ENCODE measurements at regions not wholly inside any gene's neighbourhood (a gene's known extent, or its start where the extent isn't known, plus 50 kb on each side); places are given as distances from the start of the nearest gene placed in this dataset.

DNA sequence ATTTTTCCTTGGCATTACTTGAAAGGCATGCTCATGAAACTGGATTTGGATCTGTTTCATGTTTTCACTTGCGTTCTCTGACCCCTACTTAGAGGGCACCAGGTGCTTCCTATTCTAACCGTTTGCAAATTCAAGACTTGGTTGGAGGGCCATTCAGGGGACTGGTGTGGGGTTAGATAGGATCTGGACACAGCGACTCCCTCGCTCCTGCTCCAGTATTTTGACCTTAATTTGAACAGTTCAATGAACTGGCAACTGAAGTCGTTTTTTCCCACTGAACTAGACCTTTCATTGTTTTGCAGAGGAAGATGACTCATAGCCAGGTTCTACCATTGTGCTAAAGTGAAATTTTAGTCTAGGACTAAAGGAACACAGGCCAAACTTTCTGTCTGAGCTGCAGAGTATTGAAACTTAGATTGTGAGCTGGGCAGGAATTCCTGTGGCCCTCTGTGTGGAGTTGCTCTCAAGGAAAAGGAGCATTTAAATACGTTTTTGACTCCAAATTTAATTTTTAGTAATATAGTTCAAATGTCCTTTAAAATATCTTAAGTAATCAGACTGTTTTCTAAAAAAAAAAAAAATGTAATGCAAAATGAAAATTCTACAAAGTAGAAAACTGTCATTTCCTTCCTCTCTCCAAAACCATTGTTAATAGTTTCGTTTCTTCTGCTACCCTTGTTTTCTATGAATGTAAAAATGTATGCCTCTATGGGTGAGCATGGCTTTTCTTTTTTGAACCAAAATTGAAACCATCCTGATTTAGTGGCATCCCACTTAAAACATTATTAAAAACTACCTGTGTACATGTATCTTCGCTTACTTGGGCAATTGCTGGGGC is 64.8 kb downstream of the UTRN start:
- TF ChIP-seq, protein P1, sequence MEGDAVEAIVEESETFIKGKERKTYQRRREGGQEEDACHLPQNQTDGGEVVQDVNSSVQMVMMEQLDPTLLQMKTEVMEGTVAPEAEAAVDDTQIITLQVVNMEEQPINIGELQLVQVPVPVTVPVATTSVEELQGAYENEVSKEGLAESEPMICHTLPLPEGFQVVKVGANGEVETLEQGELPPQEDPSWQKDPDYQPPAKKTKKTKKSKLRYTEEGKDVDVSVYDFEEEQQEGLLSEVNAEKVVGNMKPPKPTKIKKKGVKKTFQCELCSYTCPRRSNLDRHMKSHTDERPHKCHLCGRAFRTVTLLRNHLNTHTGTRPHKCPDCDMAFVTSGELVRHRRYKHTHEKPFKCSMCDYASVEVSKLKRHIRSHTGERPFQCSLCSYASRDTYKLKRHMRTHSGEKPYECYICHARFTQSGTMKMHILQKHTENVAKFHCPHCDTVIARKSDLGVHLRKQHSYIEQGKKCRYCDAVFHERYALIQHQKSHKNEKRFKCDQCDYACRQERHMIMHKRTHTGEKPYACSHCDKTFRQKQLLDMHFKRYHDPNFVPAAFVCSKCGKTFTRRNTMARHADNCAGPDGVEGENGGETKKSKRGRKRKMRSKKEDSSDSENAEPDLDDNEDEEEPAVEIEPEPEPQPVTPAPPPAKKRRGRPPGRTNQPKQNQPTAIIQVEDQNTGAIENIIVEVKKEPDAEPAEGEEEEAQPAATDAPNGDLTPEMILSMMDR (IDR thresholded peaks at IDR 0.05): no peak
- no peak for TF ChIP-seq POLR2A (IDR thresholded peaks at IDR 0.05)

Measured in vagina (tissue), 2 donors.